Smooth muscle cell (in vitro differentiated cells): ENCODE measurements at regions not wholly inside any gene's neighbourhood (a gene's known extent, or its start where the extent isn't known, plus 50 kb on each side); places are given as distances from the start of the nearest gene placed in this dataset.

ENCODE experiments used
- DNase-seq: peaks from one replicate; lab custom pipeline; 2025; ENCODE audit not compliant: unreplicated experiment; lab: John Stamatoyannopoulos, UW
- H2AFZ ChIP-seq: fragments of 200-600 bp; sonication (generic); 2 replicates; pipeline ENCODE4 v1.6.0; 2016; ENCODE audit warnings: antibody characterized with exemption, low read depth, mild to moderate bottlenecking
- H3F3A ChIP-seq: fragments of 200-600 bp; sonication (generic); 2 replicates; pipeline ENCODE4 v1.6.0; 2017; ENCODE audit warnings: antibody characterized with exemption, low read depth
- H3K27ac ChIP-seq: fragments of 200-600 bp; sonication (generic); 2 replicates; pipeline ENCODE4 v1.5.1; 2016; ENCODE audit warnings: low read depth, mild to moderate bottlenecking
- H3K27me3 ChIP-seq: fragments of 200-600 bp; sonication (generic); 2 replicates; pipeline ENCODE4 v1.6.1; 2016; ENCODE audit warnings: low read depth, mild to moderate bottlenecking
- H3K36me3 ChIP-seq: fragments of 200-600 bp; sonication (generic); 2 replicates; pipeline ENCODE4 v1.5.1; 2016; ENCODE audit warnings: low read depth
- H3K4me1 ChIP-seq: fragments of 200-600 bp; sonication (generic); 2 replicates; pipeline ENCODE4 v1.5.1; 2016; ENCODE audit warnings: low read depth
- H3K4me2 ChIP-seq: fragments of 200-600 bp; sonication (generic); 2 replicates; pipeline ENCODE4 v1.6.0; 2016; ENCODE audit warnings: mild to moderate bottlenecking
- H3K4me3 ChIP-seq: fragments of 200-600 bp; sonication (generic); 2 replicates; pipeline ENCODE4 v1.5.1; 2016; ENCODE audit warnings: mild to moderate bottlenecking
- H3K79me2 ChIP-seq: fragments of 200-600 bp; sonication (generic); 2 replicates; pipeline ENCODE4 v1.6.0; 2016; ENCODE audit warnings: low read depth, mild to moderate bottlenecking
- H3K9ac ChIP-seq: fragments of 200-600 bp; sonication (generic); 2 replicates; pipeline ENCODE4 v1.6.0; 2016; ENCODE audit warnings: low read depth
- H3K9me3 ChIP-seq: fragments of 200-600 bp; sonication (generic); replicated peaks from 2 replicates; pipeline ENCODE4 v1.5.1; 2016; ENCODE audit warnings: low read depth
- H4K20me1 ChIP-seq: fragments of 200-600 bp; sonication (generic); 2 replicates; pipeline ENCODE4 v1.6.0; 2016; ENCODE audit warnings: low read depth
- WGBS: methylation state at CpG from one replicate; pipeline ENCODE4 v1.1.7; 2016; ENCODE audit warnings: low lambda C conversion rate; 5-methylcytosine and 5-hydroxymethylcytosine counted together
- TF ChIP-seq, protein P1 (sequence below): fragments of 200-600 bp; sonication (generic); IDR thresholded peaks from 2 replicates; pipeline ENCODE4 v1.5.1; 2017; ENCODE audit warnings: borderline replicate concordance, mild to moderate bottlenecking, antibody characterized with exemption; ENCODE audit not compliant: insufficient read depth, poor library complexity, severe bottlenecking

DNA sequence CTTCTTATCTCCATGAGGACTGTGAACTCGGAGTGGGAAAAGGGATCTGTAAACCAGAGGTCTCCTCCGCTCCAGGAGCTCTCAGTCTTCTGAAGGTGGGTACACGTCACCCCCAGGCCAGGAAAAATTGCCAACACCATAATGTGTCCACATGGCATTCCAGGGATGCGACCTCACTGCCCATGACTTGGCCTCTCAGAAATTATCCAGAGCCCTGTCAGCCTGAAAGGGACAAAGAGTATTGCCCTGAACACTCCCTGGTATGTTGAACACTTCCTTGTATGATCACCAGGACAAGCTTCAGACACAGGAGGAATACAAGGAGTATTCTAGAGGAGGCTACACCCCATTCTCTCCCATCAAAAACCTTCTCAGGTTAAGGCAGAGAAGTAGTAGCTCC, 81.0 kb upstream of the SLC7A1 start:
- Histone ChIP-seq H3K4me3 (no peak overlapping the region), H3K27ac (peak overlapping the region; percentile 39), H3K27me3 (no peaks in the 10 kb centered on the region), H3K79me2 (no peaks in the 10 kb centered on the region), H2AFZ (no peak overlapping the region), H3K4me1 (peaks cover 5% of the 10 kb centered on the region), H3K9me3 (no peaks in the 10 kb centered on the region), H3F3A (peaks cover 6% of the 10 kb centered on the region), H3K36me3 (no peaks in the 10 kb centered on the region), H3K9ac (peak overlapping the region; percentile 14), H3K4me2 (peak overlapping the region; percentile 19), H4K20me1 (no peaks in the 10 kb centered on the region)
- DNase-seq: no peak
- TF ChIP-seq, protein P1, sequence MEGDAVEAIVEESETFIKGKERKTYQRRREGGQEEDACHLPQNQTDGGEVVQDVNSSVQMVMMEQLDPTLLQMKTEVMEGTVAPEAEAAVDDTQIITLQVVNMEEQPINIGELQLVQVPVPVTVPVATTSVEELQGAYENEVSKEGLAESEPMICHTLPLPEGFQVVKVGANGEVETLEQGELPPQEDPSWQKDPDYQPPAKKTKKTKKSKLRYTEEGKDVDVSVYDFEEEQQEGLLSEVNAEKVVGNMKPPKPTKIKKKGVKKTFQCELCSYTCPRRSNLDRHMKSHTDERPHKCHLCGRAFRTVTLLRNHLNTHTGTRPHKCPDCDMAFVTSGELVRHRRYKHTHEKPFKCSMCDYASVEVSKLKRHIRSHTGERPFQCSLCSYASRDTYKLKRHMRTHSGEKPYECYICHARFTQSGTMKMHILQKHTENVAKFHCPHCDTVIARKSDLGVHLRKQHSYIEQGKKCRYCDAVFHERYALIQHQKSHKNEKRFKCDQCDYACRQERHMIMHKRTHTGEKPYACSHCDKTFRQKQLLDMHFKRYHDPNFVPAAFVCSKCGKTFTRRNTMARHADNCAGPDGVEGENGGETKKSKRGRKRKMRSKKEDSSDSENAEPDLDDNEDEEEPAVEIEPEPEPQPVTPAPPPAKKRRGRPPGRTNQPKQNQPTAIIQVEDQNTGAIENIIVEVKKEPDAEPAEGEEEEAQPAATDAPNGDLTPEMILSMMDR: no peak
- 39% methylated on average over 4 of the region's 4 CpGs for WGBS

DNA sequence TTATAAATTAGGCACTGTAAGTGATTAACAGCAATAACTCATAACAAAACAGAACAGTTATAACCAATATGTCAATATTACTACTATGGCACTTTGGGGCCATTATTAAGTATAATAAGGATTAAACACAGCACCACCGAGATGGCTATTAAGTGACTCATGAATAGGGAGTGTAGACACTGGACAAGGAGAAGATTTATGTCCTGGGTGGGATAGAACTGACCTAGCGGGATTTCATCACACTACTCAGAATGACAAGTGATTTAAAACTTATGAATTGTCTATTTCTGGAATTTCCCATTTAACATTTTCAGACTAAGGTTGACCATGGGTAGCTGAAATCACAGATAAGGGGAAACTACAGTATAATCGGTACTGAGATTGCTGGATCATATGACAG, 79.0 kb upstream of the SLC7A1 start:
- Histone ChIP-seq H3F3A (peaks cover 3% of the 10 kb centered on the region), H3K27me3 (no peaks in the 10 kb centered on the region), H3K4me1 (peaks cover 5% of the 10 kb centered on the region), H3K36me3 (no peaks in the 10 kb centered on the region), H3K4me3 (no peak overlapping the region), H2AFZ (no peak overlapping the region), H3K9ac (no peak overlapping the region), H3K9me3 (no peaks in the 10 kb centered on the region), H3K79me2 (no peaks in the 10 kb centered on the region), H3K4me2 (no peak overlapping the region), H3K27ac (no peak overlapping the region), H4K20me1 (no peaks in the 10 kb centered on the region)
- TF ChIP-seq, protein P1: no peak
- WGBS: 79% methylated on average over 3 of the region's 3 CpGs
- no peak for DNase-seq

- Histone ChIP-seq H2AFZ (no peak overlapping the region), H3F3A (no peaks in the 10 kb centered on the region), H3K79me2 (no peaks in the 10 kb centered on the region), H3K9me3 (no peaks in the 10 kb centered on the region), H4K20me1 (no peaks in the 10 kb centered on the region), H3K4me1 (no peaks in the 10 kb centered on the region), H3K4me3 (no peak overlapping the region), H3K36me3 (no peaks in the 10 kb centered on the region), H3K27ac (no peak overlapping the region), H3K9ac (no peak overlapping the region), H3K4me2 (no peak overlapping the region), H3K27me3 (no peaks in the 10 kb centered on the region)
- TF ChIP-seq, protein P1: no peak
- WGBS: 88% methylated on average over 1 of the region's 1 CpG
- DNase-seq: no peak
These were observed 69.1 kb upstream of the SLC7A1 start for GRCh38 chr13:29664591-29664990.

DNA sequence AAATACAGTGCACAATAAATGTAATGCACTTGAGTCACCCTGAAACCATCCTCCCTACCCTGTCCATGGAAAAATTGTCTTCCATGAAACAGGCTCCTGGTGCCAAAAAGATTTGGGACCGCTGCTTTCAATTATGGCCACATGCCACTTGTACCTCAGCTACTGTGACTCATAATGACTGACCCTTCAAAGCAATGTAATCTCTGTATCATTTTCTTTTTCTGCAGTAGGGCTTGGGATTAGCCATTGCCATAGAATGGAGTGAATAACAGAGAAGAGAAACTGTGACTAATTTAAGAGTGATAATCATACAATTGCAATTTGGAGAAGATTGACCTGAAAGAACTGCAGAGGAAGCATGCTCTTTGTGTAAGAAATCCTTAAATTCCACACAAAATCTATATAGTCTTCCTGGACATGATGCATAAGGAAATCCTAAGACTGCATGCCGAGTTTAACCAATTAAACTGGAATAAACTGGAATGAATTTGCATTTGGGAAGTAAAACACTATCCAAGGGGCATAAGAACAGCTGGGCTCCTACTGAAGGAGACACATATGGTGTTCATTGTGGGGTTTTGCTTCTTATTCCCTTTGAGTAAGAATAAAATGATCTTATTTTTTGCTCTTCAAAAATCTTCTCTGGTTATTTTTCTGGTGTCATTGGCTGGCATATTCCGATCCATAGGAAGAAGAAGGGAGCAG, 59.5 kb upstream of the SLC7A1 start:
- H3K9me3 ChIP-seq: no peaks in the 10 kb centered on the region
- WGBS: 76% methylated on average over 3 of the region's 3 CpGs
- no peaks in the 10 kb centered on the region for H3K79me2 ChIP-seq
- no peak overlapping the region for H3K4me3 ChIP-seq
- H3K4me2 ChIP-seq: no peak overlapping the region
- no peaks in the 10 kb centered on the region for H3K36me3 ChIP-seq
- H3K9ac ChIP-seq: no peak overlapping the region
- TF ChIP-seq, protein P1: no peak
- no peak for DNase-seq
- H2AFZ ChIP-seq: no peak overlapping the region
- no peaks in the 10 kb centered on the region for H3K4me1 ChIP-seq
- H3K27ac ChIP-seq: no peak overlapping the region
- H3F3A ChIP-seq: no peaks in the 10 kb centered on the region
- H3K27me3 ChIP-seq: no peaks in the 10 kb centered on the region
- H4K20me1 ChIP-seq: no peaks in the 10 kb centered on the region
